HCT116 (cell line): ENCODE measurements at regions not wholly inside any gene's neighbourhood (a gene's known extent, or its start where the extent isn't known, plus 50 kb on each side); places are given as distances from the start of the nearest gene placed in this dataset.

Source experiments
- ATAC-seq: fragments of 200-7000 bp; cut with Tn5 transposase; 2 replicates; pipeline ENCODE4 v1.9.1; 2020; ENCODE audit warnings: mild to moderate bottlenecking, moderate library complexity
- BruUV-seq: library from RNA; stranded (reverse); fragments of 400-500 nt; replicated peaks from 2 replicates; lab custom pipeline; 2021; lab: Mats Ljungman, UMichigan
- CTCF ChIA-PET: fragments of 300-600 bp; sonication (Branson Sonifier 250); formaldehyde crosslinking; loops from one replicate; lab custom pipeline; 2021; ENCODE audit warnings: antibody characterized with exemption; lab: Charles Lee
- POLR2A ChIA-PET: fragments of 300-600, 350-600 bp; sonication (Branson Sonifier 250); formaldehyde crosslinking; loops from one replicate; lab custom pipeline; 2021; ENCODE audit warnings: antibody characterized with exemption; lab: Charles Lee
- RAD21 ChIA-PET, 2 experiments: fragments of 300-600 bp; sonication (Branson Sonifier 250); formaldehyde crosslinking; loops; one replicate each; lab custom pipeline; 2023; ENCODE audit warnings: low total read pairs in 2 of 2; ENCODE audit not compliant: uncharacterized antibody in 2 of 2, unreplicated experiment in 2 of 2, low non-redundant PET in 1 of 2; lab: Charles Lee
- DNase-seq: peaks from one replicate; pipeline ENCODE4 v3.0.0-alpha.2; 2010; ENCODE audit warnings: low read depth, low spot score
- H2AFZ ChIP-seq: fragments of 200-600 bp; shearing (Covaris generic), sonication (generic); 2 replicates; pipeline ENCODE4 v1.6.1; 2017; ENCODE audit warnings: low read depth, mixed run types, mixed read lengths, antibody characterized with exemption, low read length; ENCODE audit not compliant: poor library complexity, severe bottlenecking
- H3K27ac ChIP-seq: 2 replicates; pipeline ENCODE4 v1.5.1; 2012; ENCODE audit warnings: low read depth, low read length
- H3K27me3 ChIP-seq: fragments of 200-600 bp; sonication (generic); 2 replicates; pipeline ENCODE4 v1.6.1; 2016; ENCODE audit warnings: mixed run types, low read length, mixed read lengths; ENCODE audit not compliant: insufficient read depth
- H3K36me3 ChIP-seq, 2 experiments: fragments of 200-500 bp in 1 of 2; fragments of 200-600 bp in 1 of 2; sonication (Bioruptor generic) in 1 of 2; sonication (generic) in 1 of 2; 2 replicates each; pipeline versions ENCODE4 v1.5.1 to v1.6.1; 2014 to 2016; ENCODE audit warnings: low read length in 2 of 2, inconsistent platforms in 1 of 2, mixed read lengths in 1 of 2, mixed run types in 1 of 2; ENCODE audit not compliant: insufficient read depth in 2 of 2, control insufficient read depth in 1 of 2
- H3K4me1 ChIP-seq, 2 experiments: fragments of 200-600 bp in 1 of 2; sonication (generic) in 1 of 2; 2 replicates each; pipeline versions ENCODE4 v1.5.1 to v1.6.1; 2012 to 2017; ENCODE audit warnings: low read length in 2 of 2, inconsistent platforms in 1 of 2, mild to moderate bottlenecking in 1 of 2, mixed read lengths in 1 of 2, mixed run types in 1 of 2, moderate library complexity in 1 of 2; ENCODE audit not compliant: insufficient read depth in 2 of 2, control insufficient read depth in 1 of 2
- H3K4me2 ChIP-seq: fragments of 200-600 bp; sonication (generic); 2 replicates; pipeline ENCODE4 v1.6.1; 2017; ENCODE audit warnings: mixed run types, low read length, mixed read lengths
- H3K4me3 ChIP-seq, 2 experiments: fragments of 200-600 bp in 1 of 2; sonication (generic) in 1 of 2; replicated peaks in 1 of 2; 2 replicates each; pipeline ENCODE4 v1.5.1; 2011 to 2016; ENCODE audit warnings: low read length in 2 of 2, control low read depth in 1 of 2, low read depth in 1 of 2, mild to moderate bottlenecking in 1 of 2, mixed read lengths in 1 of 2, mixed run types in 1 of 2
- H3K79me2 ChIP-seq: fragments of 200-600 bp; sonication (generic); 2 replicates; pipeline ENCODE4 v1.6.1; 2017; ENCODE audit warnings: mild to moderate bottlenecking, mixed run types, low read length, moderate library complexity, mixed read lengths; ENCODE audit not compliant: insufficient read depth
- H3K9ac ChIP-seq: fragments of 200-600 bp; sonication (generic); 2 replicates; pipeline ENCODE4 v1.6.1; 2016; ENCODE audit warnings: low read length, mixed read lengths
- H3K9me2 ChIP-seq: fragments of 200-600 bp; sonication (generic), shearing (Covaris generic); 2 replicates; pipeline ENCODE4 v1.6.1; 2017; ENCODE audit warnings: mixed run types, mild to moderate bottlenecking, moderate library complexity; ENCODE audit not compliant: insufficient read depth
- H3K9me3 ChIP-seq, 2 experiments: fragments of 200-500 bp in 1 of 2; fragments of 200-600 bp in 1 of 2; sonication (Bioruptor generic) in 1 of 2; sonication (generic) in 1 of 2; 2 replicates each; pipeline ENCODE4 v1.6.1; 2014 to 2017; ENCODE audit warnings: low read length in 2 of 2, mixed read lengths in 2 of 2, inconsistent platforms in 1 of 2, low read depth in 1 of 2, mild to moderate bottlenecking in 1 of 2, mixed run types in 1 of 2, moderate library complexity in 1 of 2; ENCODE audit not compliant: control insufficient read depth in 1 of 2, insufficient read depth in 1 of 2
- H4K20me1 ChIP-seq: fragments of 200-600 bp; sonication (generic), shearing (Covaris generic); 2 replicates; pipeline ENCODE4 v1.6.1; 2017; ENCODE audit warnings: mixed run types, mild to moderate bottlenecking, moderate library complexity; ENCODE audit not compliant: insufficient read depth
- CBX3 ChIP-seq: IDR thresholded peaks from 2 replicates; pipeline ENCODE4 v1.6.1; 2012; ENCODE audit warnings: low read depth
- CEBPB ChIP-seq: IDR thresholded peaks from 2 replicates; pipeline ENCODE4 v1.6.1; 2012; ENCODE audit warnings: low read depth
- EGR1 ChIP-seq: IDR thresholded peaks from 2 replicates; pipeline ENCODE4 v1.6.1; 2012; ENCODE audit warnings: low read depth
- EZH2 ChIP-seq: fragments of 200-600 bp; sonication (generic); IDR thresholded peaks from 2 replicates; pipeline ENCODE4 v1.6.1; 2017; ENCODE audit warnings: antibody characterized with exemption, mixed run types
- EZH2phosphoT487 ChIP-seq: fragments of 200-600 bp; IDR thresholded peaks from 2 replicates; pipeline ENCODE4 v1.6.1; 2018; ENCODE audit warnings: antibody characterized with exemption, borderline replicate concordance
- JUND ChIP-seq: IDR thresholded peaks from 2 replicates; pipeline ENCODE4 v1.6.1; 2012
- POLR2A ChIP-seq: IDR thresholded peaks from 2 replicates; pipeline ENCODE4 v1.7.0; 2011; ENCODE audit warnings: borderline replicate concordance; ENCODE audit not compliant: insufficient read depth, insufficient read length; ENCODE audit errors: extremely low read depth
- POLR2AphosphoS5 ChIP-seq: IDR thresholded peaks from 2 replicates; pipeline ENCODE4 v1.6.1; 2011; ENCODE audit warnings: mild to moderate bottlenecking, low read depth, low read length, moderate library complexity
- RAD21 ChIP-seq: IDR thresholded peaks from 2 replicates; pipeline ENCODE4 v1.6.1; 2012; ENCODE audit warnings: low read depth, mild to moderate bottlenecking
- SIN3A ChIP-seq: IDR thresholded peaks from 2 replicates; pipeline ENCODE4 v1.6.1; 2012; ENCODE audit warnings: low read depth
- SP1 ChIP-seq: IDR thresholded peaks from 2 replicates; pipeline ENCODE4 v1.6.1; 2012; ENCODE audit warnings: low read depth
- TCF7L2 ChIP-seq: IDR thresholded peaks from 2 replicates; pipeline ENCODE4 v1.7.0; 2011; ENCODE audit warnings: borderline replicate concordance, inconsistent platforms; ENCODE audit not compliant: insufficient read depth, insufficient read length; ENCODE audit errors: extremely low read depth
- YY1 ChIP-seq: IDR thresholded peaks from 2 replicates; pipeline ENCODE4 v1.6.1; 2011; ENCODE audit warnings: low read length, low read depth, moderate library complexity, mild to moderate bottlenecking; ENCODE audit not compliant: insufficient replicate concordance; ENCODE audit errors: extremely low read depth
- ZFX ChIP-seq: fragments of 450-650 bp; IDR thresholded peaks from 2 replicates; pipeline ENCODE4 v1.6.1; 2017
- intact Hi-C: fragments of 100-400 bp; cut with micrococcal nuclease; formaldehyde crosslinking; loops from 2 replicates; pipeline ENCODE4 v1.10.0; 2022
- TF ChIP-seq, protein P1 (sequence below): IDR thresholded peaks from 2 replicates; pipeline ENCODE4 v1.6.1; 2012
- TF ChIP-seq, protein P2 (sequence below): IDR thresholded peaks from 2 replicates; pipeline ENCODE4 v1.6.1; 2012
- TF ChIP-seq, protein P3 (sequence below): IDR thresholded peaks from 2 replicates; pipeline ENCODE4 v1.6.1; 2012; ENCODE audit warnings: low read depth

DNA sequence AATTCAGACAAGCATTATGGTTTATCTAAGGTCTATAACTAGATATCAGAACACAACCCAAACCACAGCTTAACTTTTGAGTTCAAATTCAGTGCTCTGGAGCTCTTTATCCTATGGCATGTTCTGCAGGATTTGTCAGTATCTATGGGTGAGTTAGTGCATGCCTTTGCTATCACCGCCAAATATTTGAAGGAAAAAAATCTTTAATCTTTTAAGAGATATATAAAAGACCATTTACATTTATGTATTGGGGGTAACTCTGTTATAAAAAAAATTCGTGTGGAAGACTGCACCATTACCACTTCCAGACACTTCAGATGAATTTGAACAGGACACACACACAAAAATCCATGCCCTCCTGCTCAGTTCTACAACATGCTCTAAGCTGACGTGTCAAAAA is 313.5 kb upstream of the CHORDC1 start:
- ChIA-PET RAD21 (no interaction called here), CTCF (no interaction called here), POLR2A (no interaction called here)
- Histone ChIP-seq H3K9ac (no peak overlapping the region), H3K9me3 (peaks cover 0 to 21% of the 10 kb centered on the region in 2 experiments; a peak in 1 of 4 replicates), H3K27ac (no peak overlapping the region), H2AFZ (no peak overlapping the region), H4K20me1 (no peaks in the 10 kb centered on the region; the same call in 1 of the 2 replicates), H3K4me1 (no peaks in the 10 kb centered on the region), H3K4me3 (no peak overlapping the region), H3K79me2 (no peaks in the 10 kb centered on the region), H3K4me2 (no peak overlapping the region), H3K9me2 (no peaks in the 10 kb centered on the region), H3K27me3 (no peaks in the 10 kb centered on the region), H3K36me3 (no peaks in the 10 kb centered on the region)
- no peak for DNase-seq
- no TSS peak for BruUV-seq
- TF ChIP-seq SIN3A = no peak
- no peak for TF ChIP-seq TCF7L2
- no peak for TF ChIP-seq POLR2AphosphoS5
- TF ChIP-seq EZH2phosphoT487 = no peak
- TF ChIP-seq EZH2 = no peak
- TF ChIP-seq, protein P1, sequence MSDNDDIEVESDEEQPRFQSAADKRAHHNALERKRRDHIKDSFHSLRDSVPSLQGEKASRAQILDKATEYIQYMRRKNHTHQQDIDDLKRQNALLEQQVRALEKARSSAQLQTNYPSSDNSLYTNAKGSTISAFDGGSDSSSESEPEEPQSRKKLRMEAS = no peak
- TF ChIP-seq, protein P2, sequence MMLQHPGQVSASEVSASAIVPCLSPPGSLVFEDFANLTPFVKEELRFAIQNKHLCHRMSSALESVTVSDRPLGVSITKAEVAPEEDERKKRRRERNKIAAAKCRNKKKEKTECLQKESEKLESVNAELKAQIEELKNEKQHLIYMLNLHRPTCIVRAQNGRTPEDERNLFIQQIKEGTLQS = no peak
- TF ChIP-seq CBX3 = no peak
- TF ChIP-seq YY1 = no peak
- TF ChIP-seq POLR2A = no peak
- TF ChIP-seq SP1 = no peak
- no peak for TF ChIP-seq CEBPB
- no peak for TF ChIP-seq ZFX
- intact Hi-C loops = no loop called here
- ATAC-seq = no peak

DNA sequence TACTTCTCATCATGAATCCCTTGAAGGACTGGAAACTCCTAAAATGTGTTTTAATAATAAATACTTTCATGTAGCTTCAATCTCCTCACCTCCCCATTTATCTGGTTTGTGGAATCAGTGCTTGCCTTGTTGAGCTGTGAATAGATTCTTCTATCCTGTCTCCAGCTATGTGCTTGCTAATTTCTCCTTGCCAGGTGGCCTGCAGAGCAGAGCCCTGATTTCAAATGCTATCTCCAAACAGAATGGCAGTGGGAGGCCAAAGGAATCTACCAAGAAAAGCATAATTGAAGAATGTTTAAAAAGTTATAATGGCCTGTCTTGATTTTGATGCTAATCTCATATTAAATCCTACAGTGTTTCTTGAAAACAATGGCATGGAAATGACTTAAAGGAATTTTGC is 309.3 kb upstream of the CHORDC1 start:
- Histone ChIP-seq H4K20me1 (no peaks in the 10 kb centered on the region), H3K9me3 (peaks cover 3 to 6% of the 10 kb centered on the region in 2 experiments; a peak in 2 of 4 replicates), H3K4me1 (no peaks in the 10 kb centered on the region), H3K27ac (no peak overlapping the region), H2AFZ (no peak overlapping the region), H3K36me3 (no peaks in the 10 kb centered on the region), H3K9ac (no peak overlapping the region), H3K4me3 (no peak overlapping the region), H3K9me2 (no peaks in the 10 kb centered on the region), H3K27me3 (no peaks in the 10 kb centered on the region), H3K79me2 (no peaks in the 10 kb centered on the region), H3K4me2 (no peak overlapping the region)
- BruUV-seq = no TSS peak
- intact Hi-C loops = no loop called here
- ChIA-PET POLR2A (no interaction called here), CTCF (no interaction called here), RAD21 (no interaction called here)
- DNase-seq = no peak
- no peak for ATAC-seq
- TF ChIP-seq RAD21 (no peak), EZH2 (no peak), JUND (no peak), TCF7L2 (no peak), CBX3 (no peak), EGR1 (no peak), SP1 (no peak)
- TF ChIP-seq, protein P3, sequence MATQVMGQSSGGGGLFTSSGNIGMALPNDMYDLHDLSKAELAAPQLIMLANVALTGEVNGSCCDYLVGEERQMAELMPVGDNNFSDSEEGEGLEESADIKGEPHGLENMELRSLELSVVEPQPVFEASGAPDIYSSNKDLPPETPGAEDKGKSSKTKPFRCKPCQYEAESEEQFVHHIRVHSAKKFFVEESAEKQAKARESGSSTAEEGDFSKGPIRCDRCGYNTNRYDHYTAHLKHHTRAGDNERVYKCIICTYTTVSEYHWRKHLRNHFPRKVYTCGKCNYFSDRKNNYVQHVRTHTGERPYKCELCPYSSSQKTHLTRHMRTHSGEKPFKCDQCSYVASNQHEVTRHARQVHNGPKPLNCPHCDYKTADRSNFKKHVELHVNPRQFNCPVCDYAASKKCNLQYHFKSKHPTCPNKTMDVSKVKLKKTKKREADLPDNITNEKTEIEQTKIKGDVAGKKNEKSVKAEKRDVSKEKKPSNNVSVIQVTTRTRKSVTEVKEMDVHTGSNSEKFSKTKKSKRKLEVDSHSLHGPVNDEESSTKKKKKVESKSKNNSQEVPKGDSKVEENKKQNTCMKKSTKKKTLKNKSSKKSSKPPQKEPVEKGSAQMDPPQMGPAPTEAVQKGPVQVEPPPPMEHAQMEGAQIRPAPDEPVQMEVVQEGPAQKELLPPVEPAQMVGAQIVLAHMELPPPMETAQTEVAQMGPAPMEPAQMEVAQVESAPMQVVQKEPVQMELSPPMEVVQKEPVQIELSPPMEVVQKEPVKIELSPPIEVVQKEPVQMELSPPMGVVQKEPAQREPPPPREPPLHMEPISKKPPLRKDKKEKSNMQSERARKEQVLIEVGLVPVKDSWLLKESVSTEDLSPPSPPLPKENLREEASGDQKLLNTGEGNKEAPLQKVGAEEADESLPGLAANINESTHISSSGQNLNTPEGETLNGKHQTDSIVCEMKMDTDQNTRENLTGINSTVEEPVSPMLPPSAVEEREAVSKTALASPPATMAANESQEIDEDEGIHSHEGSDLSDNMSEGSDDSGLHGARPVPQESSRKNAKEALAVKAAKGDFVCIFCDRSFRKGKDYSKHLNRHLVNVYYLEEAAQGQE = no peak
- TF ChIP-seq, protein P1 = no peak
